IMR-90 (cell line): ENCODE measurements at regions not wholly inside any gene's neighbourhood (a gene's known extent, or its start where the extent isn't known, plus 50 kb on each side); places are given as distances from the start of the nearest gene placed in this dataset.

ENCODE experiments used
- BHLHE40 ChIP-seq: fragments of 150-350 bp; IDR thresholded peaks from 2 replicates; pipeline ENCODE4 v1.6.1; 2016; ENCODE audit warnings: mild to moderate bottlenecking, low read depth, low read length
- CEBPB ChIP-seq: IDR thresholded peaks from 2 replicates; pipeline ENCODE4 v1.6.1; 2012; ENCODE audit warnings: low read depth, low read length, improper control_type of control experiment
- CTCF ChIP-seq: conservative IDR thresholded peaks from 2 replicates; pipeline ENCODE4 v1.5.1; 2012; ENCODE audit warnings: mild to moderate bottlenecking, low read depth, low read length, improper control_type of control experiment
- ELK1 ChIP-seq: fragments of 150-350 bp; IDR thresholded peaks from 2 replicates; pipeline ENCODE4 v1.6.1; 2016; ENCODE audit warnings: low read depth, mild to moderate bottlenecking, low read length, moderate library complexity, borderline replicate concordance
- MAFK ChIP-seq: IDR thresholded peaks from 2 replicates; pipeline ENCODE4 v1.6.1; 2012; ENCODE audit warnings: low read depth, low read length, improper control_type of control experiment
- MAZ ChIP-seq: IDR thresholded peaks from 2 replicates; pipeline ENCODE4 v1.6.1; 2012; ENCODE audit warnings: low read depth, mild to moderate bottlenecking, low read length, improper control_type of control experiment, moderate library complexity, borderline replicate concordance
- MXI1 ChIP-seq: IDR thresholded peaks from 2 replicates; pipeline ENCODE4 v1.6.1; 2012; ENCODE audit warnings: low read depth, mild to moderate bottlenecking, low read length, moderate library complexity, borderline replicate concordance
- NFE2L2 ChIP-seq: fragments of 150-350 bp; IDR thresholded peaks from 2 replicates; pipeline ENCODE4 v1.6.1; 2016; ENCODE audit warnings: low read depth, mild to moderate bottlenecking, low read length
- POLR2A ChIP-seq: IDR thresholded peaks from 2 replicates; pipeline ENCODE4 v1.6.1; 2012; ENCODE audit warnings: mild to moderate bottlenecking, low read depth, low read length
- RAD21 ChIP-seq: IDR thresholded peaks from 2 replicates; pipeline ENCODE4 v1.6.1; 2012; ENCODE audit warnings: low read length, improper control_type of control experiment
- RFX5 ChIP-seq: IDR thresholded peaks from 2 replicates; pipeline ENCODE4 v1.8.0; 2012; ENCODE audit warnings: low read depth, mild to moderate bottlenecking, low read length, moderate library complexity
- SMC3 ChIP-seq: fragments of 150-350 bp; IDR thresholded peaks from 2 replicates; pipeline ENCODE4 v1.6.1; 2016; ENCODE audit warnings: low read depth, mild to moderate bottlenecking, antibody characterized with exemption, low read length, moderate library complexity
- USF2 ChIP-seq: fragments of 150-350 bp; IDR thresholded peaks from 2 replicates; pipeline ENCODE4 v1.6.1; 2017; ENCODE audit warnings: mild to moderate bottlenecking, antibody characterized with exemption, low read length, low read depth

GRCh38 chr19:34595683-34596082 is 81.3 kb downstream of the SCGB2B2 start:
- no peak for TF ChIP-seq CTCF
- TF ChIP-seq POLR2A, result no peak
- TF ChIP-seq NFE2L2, result no peak
- no peak for TF ChIP-seq RAD21
- TF ChIP-seq RFX5, result no peak
- no peak for TF ChIP-seq MXI1
- no peak for TF ChIP-seq USF2
- no peak for TF ChIP-seq SMC3
- no peak for TF ChIP-seq BHLHE40
- no peak for TF ChIP-seq CEBPB
- no peak for TF ChIP-seq ELK1
- no peak for TF ChIP-seq MAFK
- TF ChIP-seq MAZ, result no peak
